NCI-H524 (cell line): ENCODE measurements at regions not wholly inside any gene's neighbourhood (a gene's known extent, or its start where the extent isn't known, plus 50 kb on each side); places are given as distances from the start of the nearest gene placed in this dataset.

ENCODE experiments used
- DNase-seq, 2 experiments: peaks; one replicate each; lab custom pipeline; 2025; lab: John Stamatoyannopoulos, UW

DNA sequence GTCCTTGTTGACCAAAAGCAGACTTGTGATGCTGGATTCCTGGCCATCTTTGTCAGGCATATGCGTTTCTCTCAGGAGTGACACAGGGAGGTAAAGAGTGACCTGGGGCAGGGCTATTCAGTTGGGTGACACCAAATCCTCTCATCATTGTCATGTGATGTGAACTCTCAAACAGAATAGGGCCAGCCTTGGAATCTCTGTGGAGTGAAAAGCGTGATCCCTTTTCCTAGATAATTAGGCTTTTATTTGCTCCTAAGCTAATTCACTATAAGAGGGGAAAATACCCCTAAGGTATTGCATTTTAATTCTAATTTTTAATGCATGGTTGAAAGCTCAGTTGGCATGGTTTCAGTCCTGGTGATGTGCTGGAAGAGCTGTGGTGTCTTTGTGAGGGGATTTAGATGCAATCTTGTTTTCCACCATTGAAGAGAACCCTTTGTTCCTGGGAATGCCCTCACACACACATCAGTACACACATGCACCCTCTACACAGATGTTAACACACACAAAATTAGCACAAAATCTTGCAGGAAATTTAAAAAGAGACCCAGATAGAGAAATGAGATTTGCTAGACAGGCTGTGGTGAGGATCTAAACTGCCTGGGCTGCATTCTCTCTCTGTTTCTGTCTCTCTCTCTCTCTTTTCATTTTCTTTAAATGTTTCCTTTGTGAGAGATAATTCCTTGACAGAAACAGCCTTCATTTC is 349.9 kb downstream of the TSN start:
- no peak for DNase-seq

DNA sequence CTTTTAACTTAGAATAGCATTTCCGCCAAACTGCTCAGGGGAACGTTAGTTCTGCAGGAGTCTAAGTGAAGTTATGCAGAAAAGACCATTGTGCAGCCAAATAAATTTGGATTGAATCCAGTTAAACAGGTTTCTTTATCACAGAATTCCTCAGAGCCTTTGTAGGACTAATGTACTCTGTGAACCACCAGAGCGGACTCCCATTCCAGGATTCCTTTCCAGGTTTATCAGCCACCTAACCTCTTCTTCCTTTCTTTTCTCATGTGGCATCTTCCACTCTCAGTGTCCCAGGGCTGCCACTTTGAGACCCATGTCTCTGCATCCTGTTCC is 350.4 kb downstream of the TSN start:
- DNase-seq, result no peak

DNA sequence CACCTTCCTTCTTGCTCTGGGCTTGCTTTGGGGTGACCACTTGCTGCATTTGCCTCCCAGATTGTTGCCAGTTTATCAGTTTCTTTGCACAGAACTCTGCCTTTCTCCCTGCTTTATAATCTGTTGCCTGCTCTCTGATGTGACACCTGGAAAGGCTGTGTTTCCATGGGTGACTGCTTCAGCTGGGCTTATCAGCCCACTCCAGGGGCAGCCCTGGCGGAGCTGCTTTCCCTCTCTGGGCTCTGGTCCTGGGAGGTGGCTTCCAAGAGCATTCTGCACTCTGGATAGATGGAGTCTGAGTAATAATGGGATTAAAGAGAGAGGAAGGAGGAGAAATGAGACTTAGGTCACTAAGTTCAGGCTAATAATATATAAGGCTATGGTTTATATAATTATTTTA is 352.7 kb downstream of the TSN start:
- DNase-seq, result no peak

DNA sequence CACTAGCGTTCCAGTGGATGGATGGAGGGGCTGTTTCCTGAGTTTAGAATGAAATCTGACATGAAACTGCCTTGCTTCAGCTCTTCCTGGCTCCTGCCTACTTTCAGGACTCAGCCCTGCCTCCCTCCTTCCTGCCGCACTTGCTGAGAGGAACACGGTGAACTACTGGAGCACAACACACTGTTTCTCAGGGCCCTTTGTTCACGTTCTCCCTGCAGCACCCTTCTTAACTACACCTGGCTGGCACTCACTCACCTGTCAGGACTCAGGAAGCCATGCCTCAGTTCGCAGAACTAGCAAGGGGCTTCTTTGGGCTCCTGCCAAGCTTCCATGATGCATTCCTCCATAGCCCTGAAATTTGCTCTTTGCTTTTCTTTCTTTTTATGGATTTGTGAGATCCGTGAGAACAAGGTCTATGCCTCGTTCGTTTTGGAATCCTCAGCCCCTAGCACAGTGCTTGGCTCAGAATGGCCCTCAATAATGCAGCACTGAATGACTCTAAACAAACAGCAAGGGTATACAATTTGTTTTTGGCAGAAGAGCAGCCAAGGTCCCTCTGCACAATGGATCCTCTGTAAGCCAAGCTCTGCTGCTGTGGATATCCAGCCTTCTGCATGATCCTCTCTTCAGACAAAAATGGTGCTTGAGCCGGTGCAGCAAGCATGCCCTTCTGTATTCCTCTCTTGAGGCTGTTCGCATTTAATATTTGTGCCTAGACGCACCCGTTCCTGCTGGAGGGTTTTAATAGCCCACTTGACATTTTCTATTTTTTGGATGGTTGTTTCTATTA is 357.0 kb downstream of the TSN start:
- no peak for DNase-seq

DNA sequence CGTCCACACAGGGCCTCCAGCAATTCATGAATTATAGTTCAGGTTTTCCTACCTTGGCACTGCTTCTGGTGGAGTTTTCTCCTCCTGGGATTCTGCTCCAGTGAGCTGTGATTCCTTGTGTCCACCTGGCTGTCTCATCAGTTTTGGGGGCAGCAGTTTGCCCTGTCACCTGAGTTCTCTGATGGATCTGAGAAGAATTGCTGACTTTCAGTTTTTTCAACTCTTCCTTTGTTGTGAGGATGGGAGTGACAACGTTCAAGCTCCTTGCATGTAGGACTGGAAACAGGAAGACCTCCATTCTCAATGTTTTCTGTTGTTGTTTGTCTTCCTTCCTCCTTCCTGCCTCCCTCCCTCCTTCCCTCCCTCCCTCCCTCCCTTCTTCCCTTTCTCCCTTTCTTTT is 359.0 kb downstream of the TSN start:
- no peak for DNase-seq

DNA sequence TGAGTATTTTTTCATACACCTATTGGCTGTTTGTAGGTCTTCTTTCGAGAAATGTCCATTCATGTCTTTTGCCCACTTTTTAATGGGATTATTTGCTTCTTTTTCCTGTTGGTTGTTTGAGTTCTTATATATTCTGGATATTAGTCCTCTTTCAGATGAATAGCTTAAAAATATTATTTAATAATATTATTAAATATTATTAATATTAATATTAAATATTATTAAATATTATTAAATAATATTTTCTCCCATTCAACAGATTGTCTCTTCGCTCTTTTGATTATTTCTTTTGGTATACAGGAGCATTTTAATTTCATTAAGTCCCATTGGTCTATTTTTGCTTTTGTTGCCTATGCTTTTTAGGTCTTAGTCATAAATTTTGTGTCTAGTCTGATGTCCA is 361.9 kb downstream of the TSN start:
- no peak for DNase-seq

DNA sequence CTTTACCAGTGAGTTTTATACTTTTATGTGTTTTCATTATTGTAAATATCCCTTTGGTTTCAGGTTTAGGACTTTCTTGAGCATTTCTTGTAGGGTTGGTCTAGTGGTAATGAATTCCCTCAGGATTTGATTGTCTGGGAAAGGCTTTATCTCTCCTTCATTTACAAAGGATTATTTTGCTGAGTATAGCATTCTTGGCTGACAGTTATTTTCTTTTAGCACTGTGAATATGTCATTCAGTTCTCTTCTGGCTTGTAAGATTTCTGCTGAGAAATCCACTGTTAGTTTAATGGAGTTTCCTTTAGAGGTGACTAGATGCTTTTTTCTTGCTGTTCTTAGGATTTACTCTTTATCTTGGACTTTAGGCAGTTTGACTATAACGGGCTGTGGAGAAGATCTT is 373.9 kb downstream of the TSN start:
- no peak for DNase-seq

DNA sequence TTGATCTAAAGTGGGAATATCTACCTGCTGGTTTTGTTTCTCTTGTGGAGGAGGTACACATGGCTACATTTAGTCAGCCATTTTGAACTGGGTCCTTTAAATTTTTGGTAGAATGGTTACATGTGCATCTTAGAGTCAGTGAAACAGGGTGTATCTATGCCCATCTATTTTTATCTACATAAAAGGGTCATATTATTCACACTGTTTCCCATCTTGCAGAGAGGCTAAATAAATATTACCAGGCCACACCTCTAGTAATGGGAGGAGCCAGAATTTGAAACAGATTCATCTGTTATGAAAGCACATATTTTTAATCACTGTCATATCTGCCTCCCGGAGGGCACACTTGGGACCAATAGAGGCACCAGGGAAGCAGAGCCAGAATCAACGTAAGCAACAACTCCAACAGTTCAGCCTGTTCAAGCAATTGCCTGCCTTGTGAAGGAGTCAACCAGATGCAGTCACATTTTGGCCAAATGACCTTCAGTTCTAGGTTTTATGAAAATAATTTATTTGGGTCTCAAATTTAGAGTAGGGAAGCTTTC is 376.8 kb downstream of the TSN start:
- DNase-seq, result no peak

DNA sequence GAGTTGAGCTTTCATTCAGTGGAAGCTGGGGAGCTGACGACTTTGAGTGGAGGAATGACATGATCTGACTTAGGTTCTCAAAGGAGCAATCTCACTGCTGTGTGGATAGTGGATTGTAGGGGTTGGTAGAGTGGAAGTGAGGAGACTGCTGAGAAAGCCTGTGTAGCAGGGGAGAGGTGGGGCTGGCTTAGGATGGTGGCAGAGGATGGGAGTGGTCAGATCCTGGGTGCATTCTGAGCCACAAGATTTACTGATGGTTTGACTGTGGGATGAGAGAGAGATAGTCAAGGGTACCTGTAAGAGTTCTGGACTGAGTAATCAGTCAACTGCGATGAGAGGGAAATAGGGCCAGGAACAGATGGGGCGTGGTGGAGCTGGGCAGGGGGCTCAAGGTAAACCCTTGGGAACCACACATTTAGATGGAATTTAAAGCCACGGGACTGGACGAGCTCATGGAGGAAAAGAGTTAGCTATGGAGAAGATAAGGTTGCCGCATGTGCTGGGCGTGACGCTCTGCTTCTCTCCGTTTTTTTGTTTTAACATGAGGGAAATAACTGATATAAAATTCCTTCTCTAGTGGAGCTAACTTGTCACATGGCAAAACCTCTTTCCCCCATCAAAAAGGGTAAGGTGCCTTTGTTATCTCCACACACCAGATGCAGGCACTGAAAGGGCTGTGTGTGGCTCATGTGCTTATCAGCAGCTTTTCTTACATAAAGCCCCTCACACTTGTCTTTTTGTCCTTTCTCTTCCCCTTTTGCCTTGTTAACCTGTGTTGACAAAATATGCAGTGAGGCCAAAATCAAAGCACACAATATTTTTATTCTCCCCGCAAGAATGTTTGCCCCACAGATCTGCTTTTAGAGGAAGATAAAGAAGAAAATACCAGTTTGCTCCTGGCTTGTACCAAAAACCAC is 379.8 kb downstream of the TSN start:
- no peak for DNase-seq

DNA sequence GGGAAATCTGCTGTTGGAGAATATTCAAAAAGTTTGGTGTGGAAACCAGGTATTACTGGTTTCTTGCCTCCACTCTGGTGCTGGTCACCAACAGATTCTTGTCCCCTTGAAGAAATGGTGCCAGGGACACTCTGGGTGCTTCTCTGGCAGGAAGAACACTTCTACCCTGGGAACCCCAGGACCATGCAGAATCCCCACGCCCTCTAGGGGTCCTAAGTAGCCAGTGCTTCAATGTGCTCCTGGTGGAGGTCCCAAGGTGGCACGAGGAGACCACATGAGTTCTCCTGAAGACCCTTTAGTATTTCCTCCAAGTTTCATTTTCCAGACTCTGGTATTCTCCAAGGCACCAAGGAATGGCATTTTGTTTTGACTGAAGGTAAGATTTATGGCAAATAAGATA is 380.6 kb downstream of the TSN start:
- DNase-seq, result peak in 1 of 2 experiments; percentile 39

DNA sequence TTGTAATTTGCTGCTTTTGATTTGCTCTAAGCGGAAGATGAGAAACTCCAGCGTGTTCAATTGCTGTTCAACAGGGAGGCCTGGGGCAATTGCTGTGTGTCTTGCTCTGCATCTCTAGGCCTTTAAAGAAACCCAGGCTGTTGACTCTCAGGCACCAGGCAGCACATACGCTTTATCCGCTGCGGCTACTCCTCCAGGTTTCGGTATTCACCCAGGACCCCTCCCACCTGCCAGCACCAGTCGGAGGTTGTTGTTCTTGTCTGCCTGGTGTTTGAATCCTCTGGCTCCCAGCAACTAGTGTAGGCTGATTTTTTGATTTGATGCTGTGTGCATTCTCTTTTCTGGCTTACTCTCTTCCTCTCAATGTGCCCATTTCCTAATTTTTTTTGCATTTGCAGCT is 383.1 kb downstream of the TSN start:
- DNase-seq, result no peak

DNA sequence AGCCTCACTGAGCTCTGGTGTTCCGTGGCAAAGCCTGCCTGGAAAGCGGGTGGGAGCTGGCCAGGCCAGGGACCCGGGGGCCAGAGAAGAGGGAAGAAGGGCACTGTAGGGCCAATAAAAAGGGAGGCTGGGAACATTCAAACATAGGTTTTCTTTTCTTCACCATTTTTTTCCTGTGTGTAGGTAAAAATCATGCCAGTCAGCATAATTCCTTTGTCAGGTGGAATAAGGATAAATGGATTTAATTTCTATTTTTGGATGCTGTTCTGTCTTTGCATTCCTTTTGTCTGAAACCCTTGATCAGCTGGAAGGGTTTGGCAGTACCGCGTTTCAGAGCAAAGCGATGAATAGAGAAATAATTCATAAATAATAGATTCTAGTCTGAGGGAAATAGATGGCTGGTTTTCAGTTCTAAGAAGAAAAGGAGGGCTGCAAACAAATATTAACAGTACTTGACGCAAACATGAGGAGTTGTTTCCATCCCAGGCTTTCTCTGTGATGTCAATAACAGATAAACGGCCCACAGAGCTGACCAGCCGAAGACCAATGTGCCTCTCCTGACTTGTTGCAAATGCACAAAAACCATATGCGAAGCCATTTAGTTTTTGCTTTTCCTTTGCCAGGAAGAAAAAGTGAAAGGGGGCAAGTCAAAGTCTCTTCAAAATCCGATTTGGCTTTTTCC is 384.4 kb downstream of the TSN start:
- no peak for DNase-seq

DNA sequence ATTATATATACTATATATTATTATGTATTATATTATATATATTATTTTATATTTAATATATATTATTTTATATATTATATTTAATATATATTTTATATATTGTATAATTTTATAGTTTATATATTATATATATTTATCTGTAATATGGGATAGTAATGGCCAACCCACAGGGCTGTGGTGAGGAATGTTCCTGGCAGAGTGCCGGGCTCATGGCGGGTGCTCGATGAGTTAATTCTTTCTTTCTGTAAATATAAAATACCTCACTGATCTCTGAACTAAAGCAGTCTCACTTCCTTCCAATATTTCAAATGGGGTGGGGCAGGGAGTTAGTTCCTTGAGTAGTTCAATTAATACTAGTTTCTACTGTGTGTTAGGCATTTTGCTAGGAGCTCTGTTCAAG is 389.4 kb downstream of the TSN start:
- no peak for DNase-seq

DNA sequence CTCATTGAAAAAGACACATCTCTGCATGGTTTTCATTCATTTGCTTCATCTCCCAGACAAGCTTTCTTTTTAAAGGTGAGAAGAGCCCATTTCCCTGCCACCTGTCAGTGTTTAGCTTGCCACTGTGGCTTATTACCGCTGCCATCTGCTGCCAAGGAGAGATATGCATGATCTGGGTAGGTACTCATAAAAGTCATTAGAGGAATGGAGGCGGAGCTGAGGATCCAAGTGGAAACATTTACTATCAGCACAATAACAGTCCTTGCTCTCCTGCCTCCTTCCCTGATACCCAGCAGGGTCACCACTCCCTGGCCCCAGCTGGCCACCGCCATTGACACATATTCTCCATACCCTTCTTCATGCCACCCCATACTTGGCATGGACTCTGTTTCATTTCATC is 390.4 kb downstream of the TSN start:
- DNase-seq, result peak; percentile 75 to 95

DNA sequence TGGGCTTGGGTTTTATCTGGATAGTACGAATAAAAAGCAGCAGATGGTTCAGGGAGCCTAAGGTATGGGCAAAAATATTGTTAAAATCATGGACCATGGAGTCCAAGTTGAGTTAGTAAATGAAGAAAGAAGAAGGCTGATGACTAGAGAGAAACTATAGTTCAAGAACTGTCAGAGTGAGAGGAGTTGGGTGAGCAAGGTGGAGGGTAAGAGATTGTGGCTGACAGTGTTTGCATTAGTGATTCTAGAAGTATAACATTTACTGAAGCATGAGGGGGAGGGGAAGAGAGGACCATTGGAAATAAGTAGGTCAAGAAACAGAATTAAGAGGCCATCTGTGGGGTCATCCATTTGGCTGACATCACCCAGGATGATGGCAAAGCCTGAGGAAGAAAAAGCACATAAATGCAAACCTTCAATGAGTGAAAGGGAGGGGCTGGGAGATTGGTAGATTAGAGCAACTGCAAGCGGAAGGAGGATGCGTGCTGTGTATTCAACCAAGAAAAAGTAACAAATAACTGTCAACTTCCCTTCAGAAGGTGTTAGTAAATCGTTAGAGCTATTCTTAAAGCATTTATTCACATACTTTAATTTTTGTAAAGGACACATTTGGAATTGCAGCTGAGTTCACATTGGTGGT is 392.8 kb downstream of the TSN start:
- DNase-seq, result no peak

DNA sequence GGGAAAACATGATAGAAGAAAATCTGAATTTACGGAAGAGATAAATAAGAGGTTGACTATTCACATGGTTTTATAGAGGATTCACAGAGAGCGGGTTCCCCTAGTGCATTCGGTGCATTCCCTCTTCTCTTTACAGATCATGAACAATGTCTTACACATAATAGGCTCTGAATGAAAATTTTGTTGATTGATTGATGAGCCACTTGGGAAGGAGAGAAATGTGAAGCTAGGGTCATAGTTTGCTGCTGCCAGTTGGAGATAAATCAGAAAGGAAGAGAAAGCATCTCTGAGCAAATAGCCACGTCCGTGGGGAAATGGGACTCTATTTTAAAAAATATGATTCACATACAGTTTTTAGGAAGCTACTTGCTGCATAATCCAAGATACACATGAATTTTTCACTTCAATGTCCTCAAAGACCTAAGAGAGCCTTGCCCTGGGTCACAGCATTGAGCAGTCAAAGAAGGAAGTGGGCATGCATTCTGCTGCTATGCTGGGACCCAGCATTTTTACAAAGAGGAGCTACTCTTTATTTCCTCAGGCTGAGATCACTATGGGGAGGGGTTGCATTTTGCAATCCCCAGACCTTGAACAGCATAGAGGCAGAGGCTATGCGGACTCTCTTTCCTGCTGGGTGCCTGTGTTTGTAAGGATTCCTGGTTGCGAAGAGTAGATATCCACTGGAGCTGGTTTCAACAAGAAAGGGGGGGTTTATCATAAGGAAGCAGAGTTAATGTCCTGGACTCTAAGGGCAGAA is 395.3 kb downstream of the TSN start:
- no peak for DNase-seq

DNA sequence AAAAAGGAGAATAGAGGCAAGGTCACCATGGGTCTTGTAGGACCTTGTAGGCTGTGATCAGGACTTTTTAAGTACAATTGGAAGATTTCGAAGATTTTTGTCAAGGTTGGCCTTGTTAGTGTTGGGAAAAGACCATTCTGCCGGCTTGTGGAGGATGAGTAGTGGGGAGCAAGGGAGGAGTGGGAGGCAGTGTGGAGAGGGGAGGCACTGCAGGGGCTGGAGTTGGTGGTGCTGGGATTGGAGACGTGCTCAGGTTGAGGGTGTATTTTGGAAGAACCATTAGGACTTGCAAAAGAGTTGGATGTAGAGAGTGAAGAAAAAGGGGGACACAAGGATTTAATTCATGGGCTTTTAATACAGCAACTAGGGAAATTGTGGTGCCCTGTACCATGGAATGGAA is 397.1 kb downstream of the TSN start:
- DNase-seq, result no peak

DNA sequence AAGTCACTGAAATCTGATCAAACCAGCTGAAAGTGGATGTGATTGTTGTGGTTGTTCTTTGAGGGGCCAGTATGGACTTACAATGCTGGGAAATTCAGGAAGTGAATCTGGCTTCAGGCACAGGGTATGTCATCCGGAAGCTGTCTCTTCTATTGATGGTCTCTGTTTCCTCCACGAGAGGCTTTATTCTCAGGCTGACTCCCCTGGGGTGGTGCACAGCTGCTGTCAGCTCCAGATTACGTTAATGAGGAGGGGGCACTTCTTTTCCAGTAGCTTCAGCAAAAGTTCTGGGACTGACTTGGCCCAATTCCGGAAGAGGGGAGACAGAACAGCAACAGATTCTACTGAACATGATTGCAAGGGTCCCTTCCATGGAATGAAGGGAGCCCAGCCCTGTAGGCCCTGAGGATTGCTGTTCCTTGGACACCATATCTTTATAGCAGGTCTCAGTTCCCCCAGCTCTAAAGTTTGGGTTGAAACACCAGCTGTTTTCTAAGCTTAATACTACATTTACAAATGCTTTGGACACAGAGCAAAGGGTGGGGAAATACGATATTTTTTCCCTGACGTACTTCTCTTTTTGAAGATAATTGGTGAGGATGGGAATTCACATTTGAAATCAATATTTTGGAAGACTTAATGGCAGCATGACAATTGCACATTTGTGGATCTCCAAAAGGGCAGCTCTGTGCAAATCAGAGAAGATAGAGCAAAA is 400.9 kb downstream of the TSN start:
- no peak for DNase-seq

DNA sequence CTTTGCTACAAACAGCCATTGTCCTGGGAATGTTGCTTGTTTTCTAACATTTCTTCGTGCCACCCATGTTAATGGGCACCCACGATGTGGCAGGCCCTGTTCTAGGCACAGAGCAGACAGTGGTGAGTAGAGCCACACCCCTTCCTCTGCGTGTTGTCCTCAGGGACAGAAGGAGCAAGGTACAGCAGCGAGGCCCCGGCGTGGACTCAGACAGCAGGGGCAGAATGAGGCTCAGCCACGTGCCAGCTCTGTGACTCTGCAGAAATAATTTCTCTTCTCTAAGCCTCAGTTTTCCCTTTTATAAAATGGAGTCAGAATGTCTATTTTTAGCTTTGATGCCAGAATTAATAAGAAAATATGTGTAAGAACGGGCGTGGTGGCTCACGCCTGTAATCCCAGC is 401.7 kb downstream of the TSN start:
- no peak for DNase-seq

DNA sequence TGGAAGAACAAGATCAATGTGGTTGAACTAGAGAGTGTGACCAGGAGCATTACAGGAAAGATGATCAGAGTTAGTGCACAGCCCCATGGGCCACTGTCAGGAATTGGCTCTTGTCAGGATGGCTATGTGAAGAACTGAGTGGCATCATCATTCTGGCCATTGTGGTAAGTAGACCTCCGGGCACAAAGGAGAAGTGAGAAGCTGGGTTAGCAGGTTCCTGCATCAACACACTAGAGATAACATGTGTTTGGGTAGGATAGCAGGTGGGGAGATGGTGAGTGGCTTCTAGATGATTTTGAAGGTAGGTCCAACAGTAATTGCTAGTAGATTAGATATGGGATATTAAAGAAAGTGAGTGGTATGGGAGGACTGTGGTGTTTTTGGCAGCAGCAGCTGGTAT is 408.2 kb downstream of the TSN start:
- no peak for DNase-seq
